WTC11 (cell line): ENCODE measurements at regions not wholly inside any gene's neighbourhood (a gene's known extent, or its start where the extent isn't known, plus 50 kb on each side); places are given as distances from the start of the nearest gene placed in this dataset.

Experiments
- ATAC-seq: fragments of 200-7000 bp; cut with Tn5 transposase; 2 replicates; pipeline ENCODE4 v1.10.0; 2021; ENCODE audit warnings: mild to moderate bottlenecking, moderate library complexity
- CTCF ChIA-PET: fragments of 300-600 bp; sonication (Branson Sonifier 250); formaldehyde crosslinking; loops from one replicate; lab custom pipeline; 2021; ENCODE audit warnings: antibody characterized with exemption; lab: Charles Lee
- POLR2A ChIA-PET: fragments of 350-600 bp; sonication (Branson Sonifier 250); formaldehyde crosslinking; loops from one replicate; lab custom pipeline; 2021; ENCODE audit warnings: antibody characterized with exemption; lab: Charles Lee
- DNase-seq: peaks from one replicate; pipeline ENCODE4 v3.0.0; 2021; ENCODE audit warnings: low spot score
- H3K27ac Mint-ChIP-seq: 2 replicates; pipeline ENCODE4 v1.8.0; 2021; ENCODE audit warnings: mixed read lengths
- H3K27me3 Mint-ChIP-seq: 2 replicates; pipeline ENCODE4 v1.8.0; 2021; ENCODE audit warnings: low read depth, mild to moderate bottlenecking, moderate library complexity, mixed read lengths
- H3K36me3 Mint-ChIP-seq: 2 replicates; pipeline ENCODE4 v1.8.0; 2021; ENCODE audit warnings: mixed read lengths
- H3K4me1 Mint-ChIP-seq: 2 replicates; pipeline ENCODE4 v1.8.0; 2022; ENCODE audit warnings: mixed read lengths
- H3K4me3 Mint-ChIP-seq: 2 replicates; pipeline ENCODE4 v1.8.0; 2021; ENCODE audit warnings: mild to moderate bottlenecking, moderate library complexity, mixed read lengths
- H3K9me3 Mint-ChIP-seq: 2 replicates; pipeline ENCODE4 v1.8.0; 2021; ENCODE audit warnings: mixed read lengths
- EMX1 ChIP-seq: fragments of 250-450 bp; sonication (Bioruptor Pico); IDR thresholded peaks from 2 replicates; pipeline ENCODE4 v1.8.0; 2021; ENCODE audit warnings: mild to moderate bottlenecking
- FOXK1 ChIP-seq: sonication (generic); formaldehyde crosslinking; IDR thresholded peaks from 2 replicates; pipeline ENCODE4 v1.8.0; 2022; ENCODE audit warnings: mild to moderate bottlenecking, moderate library complexity, missing genetic modification reagents
- FOXP1 ChIP-seq: sonication (generic); formaldehyde crosslinking; IDR thresholded peaks from 2 replicates; pipeline ENCODE4 v1.8.0; 2022; ENCODE audit warnings: missing genetic modification reagents, mild to moderate bottlenecking, moderate library complexity, borderline replicate concordance
- GTF2I ChIP-seq: fragments of 250-450 bp; sonication (Bioruptor Pico); conservative IDR thresholded peaks from 2 replicates; pipeline ENCODE4 v1.4.0; 2021; ENCODE audit warnings: mild to moderate bottlenecking
- HMGA2 ChIP-seq: fragments of 250-450 bp; sonication (Bioruptor Pico); IDR thresholded peaks from 2 replicates; pipeline ENCODE4 v1.4.0; 2021; ENCODE audit warnings: mild to moderate bottlenecking, moderate library complexity
- IRF2 ChIP-seq: sonication (generic); formaldehyde crosslinking; IDR thresholded peaks from 2 replicates; pipeline ENCODE4 v1.8.0; 2022; ENCODE audit warnings: low read depth, missing genetic modification reagents, borderline replicate concordance
- JAZF1 ChIP-seq: fragments of 250-450 bp; sonication (Bioruptor Pico); IDR thresholded peaks from 2 replicates; pipeline ENCODE4 v1.9.0; 2021; ENCODE audit warnings: moderate library complexity, mild to moderate bottlenecking, inconsistent platforms
- JUN ChIP-seq: sonication (generic); formaldehyde crosslinking; IDR thresholded peaks from 2 replicates; pipeline ENCODE4 v1.8.0; 2023; ENCODE audit warnings: mild to moderate bottlenecking, missing genetic modification reagents
- KAT7 ChIP-seq: sonication (generic); formaldehyde crosslinking; IDR thresholded peaks from 2 replicates; pipeline ENCODE4 v1.8.1; 2023; ENCODE audit warnings: missing genetic modification reagents, mild to moderate bottlenecking, borderline replicate concordance
- MXD4 ChIP-seq: fragments of 250-450 bp; sonication (Bioruptor Pico); IDR thresholded peaks from 2 replicates; pipeline ENCODE4 v1.8.0; 2021; ENCODE audit warnings: mild to moderate bottlenecking, moderate library complexity, borderline replicate concordance
- NR1H2 ChIP-seq: sonication (generic); formaldehyde crosslinking; IDR thresholded peaks from 2 replicates; pipeline ENCODE4 v1.9.0; 2021; ENCODE audit warnings: mild to moderate bottlenecking, moderate library complexity, missing genetic modification reagents
- PRRX2 ChIP-seq: fragments of 250-450 bp; sonication (Bioruptor Pico); IDR thresholded peaks from 2 replicates; pipeline ENCODE4 v1.8.0; 2021; ENCODE audit warnings: mild to moderate bottlenecking
- RELA ChIP-seq: sonication (generic); formaldehyde crosslinking; IDR thresholded peaks from 2 replicates; pipeline ENCODE4 v1.8.1; 2022; ENCODE audit warnings: missing genetic modification reagents, mild to moderate bottlenecking, borderline replicate concordance
- TEAD1 ChIP-seq: sonication (generic); formaldehyde crosslinking; IDR thresholded peaks from 2 replicates; pipeline ENCODE4 v1.8.0; 2022; ENCODE audit warnings: mild to moderate bottlenecking, missing genetic modification reagents
- ZNF121 ChIP-seq: sonication (generic); formaldehyde crosslinking; IDR thresholded peaks from 2 replicates; pipeline ENCODE4 v1.8.0; 2023; ENCODE audit warnings: missing genetic modification reagents
- ZNF219 ChIP-seq: sonication (generic); formaldehyde crosslinking; IDR thresholded peaks from 2 replicates; pipeline ENCODE4 v1.8.0; 2023; ENCODE audit warnings: missing genetic modification reagents, mild to moderate bottlenecking, borderline replicate concordance
- ZNF232 ChIP-seq: sonication (generic); formaldehyde crosslinking; IDR thresholded peaks from 2 replicates; pipeline ENCODE4 v1.8.0; 2022; ENCODE audit warnings: mild to moderate bottlenecking, missing genetic modification reagents
- ZNF281 ChIP-seq: sonication (generic); formaldehyde crosslinking; IDR thresholded peaks from 2 replicates; pipeline ENCODE4 v1.8.0; 2023; ENCODE audit warnings: mild to moderate bottlenecking, missing genetic modification reagents
- TF ChIP-seq, protein P1 (sequence below): sonication (generic); formaldehyde crosslinking; IDR thresholded peaks from 2 replicates; pipeline ENCODE4 v1.8.1; 2023; ENCODE audit warnings: mild to moderate bottlenecking, missing genetic modification reagents
- TF ChIP-seq, protein P2 (sequence below): sonication (generic); formaldehyde crosslinking; IDR thresholded peaks from 2 replicates; pipeline ENCODE4 v1.8.1; 2022; ENCODE audit warnings: low read depth, missing genetic modification reagents, borderline replicate concordance
- TF ChIP-seq, protein P3 (sequence below): sonication (generic); formaldehyde crosslinking; conservative IDR thresholded peaks from 2 replicates; pipeline ENCODE4 v1.8.1; 2023; ENCODE audit warnings: mild to moderate bottlenecking, low read depth, missing genetic modification reagents, moderate library complexity
- TF ChIP-seq, protein P4 (sequence below): fragments of 250-450 bp; sonication (Bioruptor Pico); IDR thresholded peaks from 2 replicates; pipeline ENCODE4 v1.9.0; 2021; ENCODE audit warnings: mild to moderate bottlenecking

- TF ChIP-seq RELA (CRISPR knock-in tag) (no peak), FOXP1 (CRISPR knock-in tag) (no peak), KAT7 (CRISPR knock-in tag) (no peak)
- TF ChIP-seq, protein P1, sequence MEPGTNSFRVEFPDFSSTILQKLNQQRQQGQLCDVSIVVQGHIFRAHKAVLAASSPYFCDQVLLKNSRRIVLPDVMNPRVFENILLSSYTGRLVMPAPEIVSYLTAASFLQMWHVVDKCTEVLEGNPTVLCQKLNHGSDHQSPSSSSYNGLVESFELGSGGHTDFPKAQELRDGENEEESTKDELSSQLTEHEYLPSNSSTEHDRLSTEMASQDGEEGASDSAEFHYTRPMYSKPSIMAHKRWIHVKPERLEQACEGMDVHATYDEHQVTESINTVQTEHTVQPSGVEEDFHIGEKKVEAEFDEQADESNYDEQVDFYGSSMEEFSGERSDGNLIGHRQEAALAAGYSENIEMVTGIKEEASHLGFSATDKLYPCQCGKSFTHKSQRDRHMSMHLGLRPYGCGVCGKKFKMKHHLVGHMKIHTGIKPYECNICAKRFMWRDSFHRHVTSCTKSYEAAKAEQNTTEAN: no peak
Observed at GRCh38 chr15:92779874-92780273, 120.2 kb upstream of the CHD2 start (continued).

- Mint-ChIP-seq H3K4me3 (no peak overlapping the region), H3K9me3 (peaks cover 14% of the 10 kb centered on the region), H3K27ac (no peak overlapping the region), H3K36me3 (peaks cover 18% of the 10 kb centered on the region), H3K4me1 (no peaks in the 10 kb centered on the region), H3K27me3 (no peaks in the 10 kb centered on the region)
- DNase-seq (no peak), ATAC-seq (no peak)
- ChIA-PET CTCF (no interaction called here), POLR2A (no interaction called here)
- TF ChIP-seq EMX1 (no peak), FOXK1 (no peak), HMGA2 (CRISPR knock-in tag) (no peak), ZNF121 (CRISPR knock-in tag) (no peak), IRF2 (CRISPR knock-in tag) (no peak), TEAD1 (CRISPR knock-in tag) (no peak), ZNF232 (no peak), MXD4 (CRISPR knock-in tag) (no peak), NR1H2 (CRISPR knock-in tag) (no peak), JUN (no peak), ZNF219 (CRISPR knock-in tag) (no peak), JAZF1 (no peak), ZNF281 (no peak), PRRX2 (CRISPR knock-in tag) (no peak), FOXP1 (CRISPR knock-in tag) (no peak), GTF2I (no peak)
- TF ChIP-seq, protein P2, sequence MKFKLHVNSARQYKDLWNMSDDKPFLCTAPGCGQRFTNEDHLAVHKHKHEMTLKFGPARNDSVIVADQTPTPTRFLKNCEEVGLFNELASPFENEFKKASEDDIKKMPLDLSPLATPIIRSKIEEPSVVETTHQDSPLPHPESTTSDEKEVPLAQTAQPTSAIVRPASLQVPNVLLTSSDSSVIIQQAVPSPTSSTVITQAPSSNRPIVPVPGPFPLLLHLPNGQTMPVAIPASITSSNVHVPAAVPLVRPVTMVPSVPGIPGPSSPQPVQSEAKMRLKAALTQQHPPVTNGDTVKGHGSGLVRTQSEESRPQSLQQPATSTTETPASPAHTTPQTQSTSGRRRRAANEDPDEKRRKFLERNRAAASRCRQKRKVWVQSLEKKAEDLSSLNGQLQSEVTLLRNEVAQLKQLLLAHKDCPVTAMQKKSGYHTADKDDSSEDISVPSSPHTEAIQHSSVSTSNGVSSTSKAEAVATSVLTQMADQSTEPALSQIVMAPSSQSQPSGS: no peak
- TF ChIP-seq, protein P3, sequence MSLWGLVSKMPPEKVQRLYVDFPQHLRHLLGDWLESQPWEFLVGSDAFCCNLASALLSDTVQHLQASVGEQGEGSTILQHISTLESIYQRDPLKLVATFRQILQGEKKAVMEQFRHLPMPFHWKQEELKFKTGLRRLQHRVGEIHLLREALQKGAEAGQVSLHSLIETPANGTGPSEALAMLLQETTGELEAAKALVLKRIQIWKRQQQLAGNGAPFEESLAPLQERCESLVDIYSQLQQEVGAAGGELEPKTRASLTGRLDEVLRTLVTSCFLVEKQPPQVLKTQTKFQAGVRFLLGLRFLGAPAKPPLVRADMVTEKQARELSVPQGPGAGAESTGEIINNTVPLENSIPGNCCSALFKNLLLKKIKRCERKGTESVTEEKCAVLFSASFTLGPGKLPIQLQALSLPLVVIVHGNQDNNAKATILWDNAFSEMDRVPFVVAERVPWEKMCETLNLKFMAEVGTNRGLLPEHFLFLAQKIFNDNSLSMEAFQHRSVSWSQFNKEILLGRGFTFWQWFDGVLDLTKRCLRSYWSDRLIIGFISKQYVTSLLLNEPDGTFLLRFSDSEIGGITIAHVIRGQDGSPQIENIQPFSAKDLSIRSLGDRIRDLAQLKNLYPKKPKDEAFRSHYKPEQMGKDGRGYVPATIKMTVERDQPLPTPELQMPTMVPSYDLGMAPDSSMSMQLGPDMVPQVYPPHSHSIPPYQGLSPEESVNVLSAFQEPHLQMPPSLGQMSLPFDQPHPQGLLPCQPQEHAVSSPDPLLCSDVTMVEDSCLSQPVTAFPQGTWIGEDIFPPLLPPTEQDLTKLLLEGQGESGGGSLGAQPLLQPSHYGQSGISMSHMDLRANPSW (CRISPR knock-in tag): no peak
- TF ChIP-seq, protein P4, sequence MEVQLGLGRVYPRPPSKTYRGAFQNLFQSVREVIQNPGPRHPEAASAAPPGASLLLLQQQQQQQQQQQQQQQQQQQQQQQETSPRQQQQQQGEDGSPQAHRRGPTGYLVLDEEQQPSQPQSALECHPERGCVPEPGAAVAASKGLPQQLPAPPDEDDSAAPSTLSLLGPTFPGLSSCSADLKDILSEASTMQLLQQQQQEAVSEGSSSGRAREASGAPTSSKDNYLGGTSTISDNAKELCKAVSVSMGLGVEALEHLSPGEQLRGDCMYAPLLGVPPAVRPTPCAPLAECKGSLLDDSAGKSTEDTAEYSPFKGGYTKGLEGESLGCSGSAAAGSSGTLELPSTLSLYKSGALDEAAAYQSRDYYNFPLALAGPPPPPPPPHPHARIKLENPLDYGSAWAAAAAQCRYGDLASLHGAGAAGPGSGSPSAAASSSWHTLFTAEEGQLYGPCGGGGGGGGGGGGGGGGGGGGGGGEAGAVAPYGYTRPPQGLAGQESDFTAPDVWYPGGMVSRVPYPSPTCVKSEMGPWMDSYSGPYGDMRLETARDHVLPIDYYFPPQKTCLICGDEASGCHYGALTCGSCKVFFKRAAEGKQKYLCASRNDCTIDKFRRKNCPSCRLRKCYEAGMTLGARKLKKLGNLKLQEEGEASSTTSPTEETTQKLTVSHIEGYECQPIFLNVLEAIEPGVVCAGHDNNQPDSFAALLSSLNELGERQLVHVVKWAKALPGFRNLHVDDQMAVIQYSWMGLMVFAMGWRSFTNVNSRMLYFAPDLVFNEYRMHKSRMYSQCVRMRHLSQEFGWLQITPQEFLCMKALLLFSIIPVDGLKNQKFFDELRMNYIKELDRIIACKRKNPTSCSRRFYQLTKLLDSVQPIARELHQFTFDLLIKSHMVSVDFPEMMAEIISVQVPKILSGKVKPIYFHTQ (CRISPR knock-in tag): no peak
Observed at GRCh38 chr15:92780843-92781242, 119.3 kb upstream of the CHD2 start.
